Skeletal muscle cell (primary cell): ENCODE measurements at regions not wholly inside any gene's neighbourhood (a gene's known extent, or its start where the extent isn't known, plus 50 kb on each side); places are given as distances from the start of the nearest gene placed in this dataset.
"Not testable (repeated sequence)": the region's sequence is repeated elsewhere in the genome, so short reads cannot be mapped to it uniquely, and the experiment has no call there.

Experiments
- DNase-seq: peaks from one replicate; pipeline ENCODE4 v3.0.0-alpha.2; 2010; ENCODE audit warnings: low read depth
- H3K4me3 ChIP-seq: 2 replicates; pipeline ENCODE4 v1.5.1; 2011; ENCODE audit warnings: low read depth, mild to moderate bottlenecking, control low read depth, low read length, moderate library complexity

DNA sequence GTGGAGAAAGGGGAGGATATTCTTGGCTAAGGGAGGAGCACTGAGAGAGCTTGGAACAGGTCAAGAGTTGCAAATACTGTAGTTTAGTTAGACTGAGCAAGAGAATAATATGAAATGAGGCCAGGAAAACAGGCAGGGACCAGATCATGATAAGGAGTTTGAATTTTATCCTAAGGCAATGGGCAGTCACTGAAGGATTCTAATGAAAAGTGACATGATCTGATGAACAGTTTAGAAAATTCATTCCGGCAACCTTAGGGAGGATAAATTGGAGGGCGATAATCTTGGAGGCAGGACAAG, 276.1 kb downstream of the PLK2 start:
- DNase-seq: no peak
- H3K4me3 ChIP-seq: no peak overlapping the region

DNA sequence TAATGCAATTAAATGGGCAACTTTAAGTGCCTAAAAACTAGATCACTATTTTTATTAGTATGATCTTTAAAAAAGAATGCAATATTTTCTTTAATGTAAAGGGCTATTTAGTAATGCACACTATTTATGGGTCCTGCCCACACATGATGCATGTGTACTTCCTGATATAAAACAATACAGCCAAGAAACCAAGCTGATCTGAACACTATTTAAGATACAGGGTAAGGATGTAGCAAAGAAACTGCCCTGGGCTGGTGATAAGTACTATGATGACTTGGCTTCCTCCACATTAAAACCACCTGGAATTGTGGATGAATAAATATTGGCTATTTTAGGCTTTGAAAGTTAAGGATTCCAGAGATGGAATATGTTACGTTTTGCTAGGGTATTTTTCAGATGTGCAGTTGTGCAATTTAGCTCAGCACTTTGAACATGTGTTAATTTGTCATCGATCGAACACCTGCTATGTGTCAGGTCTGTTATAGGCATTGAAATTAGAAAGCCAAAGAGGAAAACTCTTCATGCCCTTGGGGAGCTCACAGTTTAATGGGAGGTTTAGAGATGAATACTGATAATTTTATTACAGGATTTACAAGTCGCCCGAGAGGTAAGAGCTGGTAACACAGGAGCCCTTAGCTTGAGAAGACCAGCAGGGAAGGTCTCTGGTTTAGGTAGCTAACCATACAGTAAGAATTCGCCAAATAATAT, 276.7 kb downstream of the PLK2 start:
- no peak overlapping the region for H3K4me3 ChIP-seq
- no peak for DNase-seq

DNA sequence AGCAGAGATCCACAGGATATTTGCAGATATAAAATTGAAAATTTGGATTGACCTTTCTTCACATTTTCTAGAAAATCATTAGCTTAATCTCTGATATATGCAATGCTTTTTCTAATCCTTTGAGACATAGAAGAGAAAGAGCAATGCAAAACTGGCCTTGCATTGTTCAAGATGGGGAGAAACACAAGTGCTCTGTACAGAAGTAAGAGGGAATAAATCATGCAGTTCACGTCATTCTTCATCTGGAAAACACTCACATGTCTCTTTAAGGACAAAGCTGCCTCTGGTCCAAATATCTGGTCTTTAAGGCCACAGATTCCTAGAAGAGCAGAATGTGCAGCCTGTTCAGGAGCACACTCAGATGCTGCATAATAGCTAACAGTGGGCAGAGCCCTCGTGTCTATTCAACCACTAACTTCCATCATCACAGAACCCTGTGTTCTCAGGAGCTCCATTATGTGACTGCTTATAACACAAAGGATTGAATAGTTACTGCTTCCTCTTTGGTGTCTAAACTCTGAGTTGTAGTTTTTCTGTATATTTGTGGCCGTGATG, 277.5 kb downstream of the PLK2 start:
- H3K4me3 ChIP-seq: no peak overlapping the region
- no peak for DNase-seq

DNA sequence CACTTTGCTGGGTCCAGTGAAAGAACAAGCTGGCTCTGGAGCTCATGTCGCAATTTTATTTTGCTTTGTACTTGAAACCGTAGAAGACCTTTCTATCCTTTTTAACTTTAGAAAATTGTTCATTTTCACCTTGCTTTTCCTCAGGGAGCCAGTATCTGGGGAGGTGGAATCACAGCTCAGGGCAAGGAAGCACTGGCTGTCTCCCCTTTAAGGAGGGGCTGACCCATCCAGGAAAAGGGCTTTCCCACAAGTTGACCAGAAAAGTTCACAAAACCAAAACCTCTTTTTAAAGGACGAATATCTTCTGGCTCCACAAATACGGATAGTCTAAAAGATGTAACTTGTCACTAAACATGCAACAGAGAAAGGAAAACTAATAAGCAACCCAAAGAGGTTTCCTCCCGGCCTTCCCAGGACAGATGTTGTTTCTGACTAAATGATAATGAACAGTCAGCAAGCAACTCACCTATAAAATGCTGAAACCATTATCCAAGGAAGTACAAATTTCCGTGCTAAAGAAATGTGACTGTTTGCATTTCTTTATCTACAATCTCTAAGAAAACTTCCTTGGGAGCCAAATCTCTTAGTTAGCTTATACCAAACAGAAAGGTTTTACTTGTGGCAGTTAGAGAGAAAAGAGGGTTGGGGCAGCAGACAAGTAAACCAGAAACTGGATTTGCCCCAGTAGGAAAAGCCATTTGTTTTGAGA, 278.2 kb downstream of the PLK2 start:
- DNase-seq: no peak

DNA sequence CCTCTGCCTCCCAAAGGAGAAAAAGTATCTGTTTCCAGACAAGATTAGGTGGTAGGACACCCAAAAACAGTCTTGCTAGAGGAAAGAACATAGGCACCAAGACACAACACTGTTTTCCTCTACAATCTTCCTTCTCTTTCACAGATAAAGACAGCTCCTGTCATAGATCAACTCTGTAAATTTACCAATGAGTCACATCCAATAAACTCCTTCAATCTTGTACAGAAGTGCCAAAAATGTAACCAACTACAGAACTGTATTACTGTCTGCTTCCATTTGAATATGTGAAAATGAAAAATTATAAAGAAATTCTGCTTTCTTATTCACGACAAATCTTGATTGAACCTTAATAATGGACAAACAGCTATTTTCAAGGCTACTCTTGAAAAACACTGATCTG, 286.9 kb downstream of the PLK2 start:
- H3K4me3 ChIP-seq: no peak overlapping the region
- DNase-seq: no peak

More for the DNA sequence above, 278.2 kb downstream of the PLK2 start:
- no peak overlapping the region for H3K4me3 ChIP-seq

DNA sequence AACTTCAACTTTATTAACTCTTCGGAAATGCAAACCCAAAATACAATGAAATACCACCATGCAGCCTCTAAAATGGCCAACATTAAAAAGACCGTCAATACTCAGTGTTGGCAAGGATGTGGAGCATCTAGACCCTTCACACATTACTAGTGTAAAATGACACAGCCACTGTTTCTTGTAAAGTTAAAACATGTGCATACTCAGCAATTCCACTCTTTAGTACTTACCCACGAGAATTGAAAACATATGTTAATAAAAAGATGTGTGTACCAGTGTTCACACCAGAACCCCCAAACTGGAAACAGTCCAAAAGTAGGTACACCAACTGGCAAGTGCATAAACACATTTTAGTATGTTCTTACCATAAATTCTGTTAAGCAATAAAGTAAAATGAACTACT, 294.7 kb downstream of the PLK2 start:
- no peak overlapping the region for H3K4me3 ChIP-seq
- DNase-seq: no peak

DNA sequence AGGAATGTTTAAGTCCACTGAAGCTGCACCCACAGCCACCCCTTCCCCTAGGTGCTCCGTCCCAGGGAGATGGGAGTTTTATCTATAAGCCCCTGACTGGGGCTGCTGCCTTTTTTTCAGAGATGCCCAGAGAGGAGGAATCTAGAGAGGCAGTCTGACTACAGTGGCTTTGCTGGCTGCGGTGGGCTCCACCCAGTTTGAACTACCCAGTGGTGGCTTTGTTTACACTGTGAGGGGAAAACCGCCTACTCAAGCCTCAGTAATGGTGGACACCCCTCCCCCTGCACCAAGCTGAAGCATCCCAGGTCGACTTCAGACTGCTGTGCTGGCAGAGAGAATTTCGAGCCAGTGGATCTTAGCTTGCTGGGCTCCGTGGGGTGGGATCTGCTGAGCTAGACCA, 298.0 kb downstream of the PLK2 start:
- not testable (repeated sequence) for H3K4me3 ChIP-seq, DNase-seq

DNA sequence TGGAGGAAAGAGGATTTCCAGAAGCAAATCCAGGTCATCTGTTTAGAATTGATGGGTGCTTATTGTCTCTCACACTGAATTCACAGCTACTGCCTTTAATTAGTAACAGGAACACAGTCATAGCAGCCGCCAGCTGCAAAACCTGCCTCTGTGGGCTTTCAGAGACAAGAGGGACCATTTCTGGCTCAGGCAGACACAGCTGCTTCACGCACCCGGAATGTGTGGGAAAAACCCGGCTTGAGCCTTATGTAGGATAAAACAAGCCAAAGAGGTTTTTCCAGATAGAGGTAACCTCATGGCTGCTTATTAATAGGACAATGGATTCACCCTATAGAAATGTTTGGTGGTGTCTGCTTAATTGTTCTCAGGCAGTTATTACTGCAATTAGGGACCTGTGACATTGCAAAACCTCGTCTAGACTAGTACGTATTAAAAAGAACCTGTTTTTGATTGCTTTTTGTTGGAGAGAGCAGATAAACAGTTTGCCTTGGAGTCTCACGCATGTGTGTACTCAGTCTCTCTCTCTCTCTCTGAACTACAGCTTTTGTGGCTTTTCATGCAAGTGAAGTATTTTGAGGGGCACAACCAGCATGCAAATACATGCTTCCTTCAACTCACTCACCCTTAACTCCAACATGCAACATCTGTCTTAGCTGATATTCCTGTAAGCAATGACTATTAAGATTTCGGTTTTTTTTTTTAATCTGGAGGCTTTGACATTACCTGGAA, 302.7 kb downstream of the PLK2 start:
- DNase-seq: peak; percentile 58

DNA sequence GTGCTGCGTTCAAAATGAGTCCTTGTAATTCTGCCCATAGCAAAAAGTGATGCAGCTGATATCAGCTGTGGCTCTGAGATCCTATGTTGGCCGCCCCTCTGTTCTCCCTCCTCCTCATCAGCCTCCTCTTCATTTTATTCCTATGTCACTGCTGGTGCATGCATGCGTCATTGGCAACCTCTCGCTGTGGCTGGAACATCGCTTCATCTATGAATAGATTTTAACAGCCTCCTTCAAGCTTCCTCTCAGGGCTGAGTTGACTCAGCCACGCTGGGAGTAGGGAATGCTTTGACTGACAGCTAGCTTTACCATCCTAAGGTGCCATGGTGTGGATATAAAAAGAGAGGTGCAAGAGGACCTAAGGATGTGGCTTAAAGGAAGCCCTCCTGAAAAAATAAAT, 303.5 kb downstream of the PLK2 start:
- DNase-seq: peak; percentile 77
- H3K4me3 ChIP-seq: no peak overlapping the region

More for the DNA sequence above, 302.7 kb downstream of the PLK2 start:
- H3K4me3 ChIP-seq: no peak overlapping the region

DNA sequence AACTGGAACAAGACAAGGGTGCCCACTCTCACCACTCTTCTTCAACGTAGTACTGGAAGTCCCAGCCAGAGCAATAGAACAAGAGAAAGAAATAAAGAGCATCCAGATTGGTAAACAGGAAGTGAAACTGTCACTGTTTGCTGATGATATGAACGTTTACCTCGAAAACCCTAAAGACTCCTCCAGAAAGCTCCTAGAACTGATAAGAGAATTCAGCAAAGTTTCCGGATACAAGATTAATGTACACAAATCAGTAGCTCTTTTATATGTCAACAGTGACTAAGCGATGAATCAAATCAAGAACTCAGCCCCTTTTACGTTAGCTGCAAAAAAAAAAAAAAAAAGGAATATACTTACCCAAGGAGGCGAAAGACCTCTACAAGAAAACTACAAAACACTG, 306.6 kb downstream of the PLK2 start:
- no peak for DNase-seq
- H3K4me3 ChIP-seq: no peak overlapping the region

DNA sequence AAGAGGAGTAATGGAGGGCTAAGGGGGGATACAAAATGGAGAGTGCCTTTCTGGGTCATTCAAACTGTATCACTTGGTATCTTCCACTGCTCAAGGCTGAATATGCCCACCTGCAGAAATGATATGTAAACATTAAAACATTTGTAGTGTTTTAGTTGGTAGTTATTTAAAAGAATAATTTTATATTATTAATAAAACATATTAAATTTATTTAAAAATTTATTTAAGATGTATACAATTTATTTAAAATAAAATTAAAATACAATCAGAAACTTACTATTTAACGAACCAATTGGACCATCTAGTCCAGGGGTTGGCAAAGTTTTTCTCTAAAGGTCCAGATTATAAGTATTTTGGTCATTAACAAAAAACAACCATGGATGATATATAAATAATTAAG, 308.5 kb downstream of the PLK2 start:
- no peak for DNase-seq
- no peak overlapping the region for H3K4me3 ChIP-seq

DNA sequence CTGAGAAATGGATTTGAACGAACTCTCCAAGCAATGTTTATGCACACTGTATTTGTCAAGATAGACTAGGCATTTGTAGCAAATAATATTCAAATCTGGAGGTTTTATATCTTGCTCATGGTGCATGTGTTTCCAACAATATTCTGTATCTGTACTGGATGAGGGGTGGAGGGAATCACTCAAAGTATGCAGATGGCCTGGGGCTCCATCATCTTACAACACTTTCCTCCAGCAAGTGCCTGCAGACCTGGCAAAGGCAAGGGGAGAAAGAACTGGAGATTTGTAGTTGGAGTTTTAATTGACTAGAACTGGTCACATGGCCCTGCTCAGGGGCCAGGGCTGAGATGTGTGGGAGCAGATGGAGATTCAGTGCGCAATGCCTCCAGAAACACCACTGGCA, 309.0 kb downstream of the PLK2 start:
- DNase-seq: no peak

DNA sequence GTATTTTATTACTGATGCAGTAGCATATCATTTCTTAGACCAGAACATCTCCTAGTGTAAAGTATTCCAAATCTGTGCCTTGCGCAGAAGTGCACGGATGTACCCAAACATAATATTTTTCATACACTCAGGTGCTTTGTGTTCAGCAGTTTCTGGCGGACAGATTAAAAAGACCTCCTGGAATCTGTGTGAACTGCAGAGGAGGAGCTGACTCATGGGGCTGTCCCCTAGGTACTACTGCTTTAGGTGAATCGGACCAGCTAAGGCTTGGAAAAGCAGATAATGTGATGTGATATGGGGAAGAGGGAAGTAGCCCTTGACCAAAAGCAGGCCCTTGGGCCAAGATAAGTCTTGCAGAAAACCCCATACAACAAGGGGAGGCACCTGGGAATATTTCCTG, 310.1 kb downstream of the PLK2 start:
- no peak overlapping the region for H3K4me3 ChIP-seq
- no peak for DNase-seq

More for the DNA sequence above, 309.0 kb downstream of the PLK2 start:
- no peak overlapping the region for H3K4me3 ChIP-seq

DNA sequence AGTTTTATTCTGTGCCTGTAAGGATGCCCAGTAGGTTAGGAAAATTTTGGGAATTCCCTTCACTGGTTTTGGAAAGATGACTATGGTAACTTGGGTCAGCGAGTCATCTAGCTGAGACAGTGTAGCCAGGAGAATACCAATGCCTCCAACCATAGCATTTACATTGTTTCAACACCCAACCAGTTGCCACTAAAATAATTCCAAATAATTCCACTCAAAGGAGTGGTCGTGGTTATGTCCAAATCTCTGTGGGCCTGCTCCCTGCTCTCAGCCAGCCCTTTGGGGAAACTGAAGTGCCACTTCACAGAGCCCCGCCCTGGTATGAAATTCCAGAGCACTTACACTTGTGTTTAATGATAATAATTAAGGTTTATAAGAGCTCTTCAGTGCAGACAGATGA, 310.5 kb downstream of the PLK2 start:
- DNase-seq: no peak
- H3K4me3 ChIP-seq: no peak overlapping the region

DNA sequence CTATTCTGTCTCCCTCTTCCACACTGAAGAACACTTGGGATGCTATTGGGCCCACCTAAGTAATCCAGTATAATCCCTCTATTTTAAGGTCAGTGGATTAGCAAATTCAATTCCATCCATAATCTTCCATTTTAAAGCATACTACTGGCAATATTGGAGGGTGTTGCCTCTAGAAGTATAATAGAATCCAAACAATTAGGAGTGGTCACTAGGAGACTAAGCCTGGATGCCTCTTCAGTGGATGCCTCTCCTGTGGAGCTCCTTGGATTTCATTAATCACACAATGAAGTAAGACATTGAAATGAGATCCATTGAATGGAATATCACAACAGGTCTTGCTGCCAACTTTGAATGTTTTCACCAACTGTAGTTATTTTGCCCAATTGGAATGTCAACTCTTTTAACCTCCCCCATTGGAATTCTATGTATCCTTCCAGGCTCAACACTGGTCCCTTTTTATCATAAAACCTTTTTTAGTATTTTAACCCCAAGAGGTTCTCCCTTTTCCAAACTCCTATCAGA, 311.6 kb downstream of the PLK2 start:
- H3K4me3 ChIP-seq: no peak overlapping the region
- DNase-seq: no peak

DNA sequence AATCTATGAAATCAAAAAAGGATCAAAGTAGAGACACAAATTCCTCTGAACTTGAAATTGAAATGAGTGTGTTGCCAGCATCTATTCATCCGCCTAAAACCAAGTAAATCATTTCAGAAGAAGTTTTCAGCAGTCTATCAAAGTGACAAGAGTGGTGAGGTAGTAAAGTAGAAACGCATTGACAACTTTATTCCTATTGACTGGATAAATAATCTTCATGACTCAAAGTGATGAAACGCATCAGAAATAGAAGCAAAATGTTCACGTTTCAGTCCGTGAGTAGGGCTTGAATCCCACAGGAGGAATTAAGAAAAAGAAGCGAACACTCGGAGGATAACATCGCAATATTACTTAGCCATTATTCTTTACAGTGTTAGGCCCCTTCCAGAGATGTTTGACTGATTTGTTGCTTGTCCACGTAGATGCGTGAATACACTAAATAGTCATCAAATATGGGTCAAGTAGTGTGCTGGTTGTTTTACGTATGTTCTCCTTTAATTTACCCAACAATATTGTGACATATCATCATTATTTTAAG, 314.4 kb downstream of the PLK2 start:
- H3K4me3 ChIP-seq: no peak overlapping the region
- DNase-seq: no peak

DNA sequence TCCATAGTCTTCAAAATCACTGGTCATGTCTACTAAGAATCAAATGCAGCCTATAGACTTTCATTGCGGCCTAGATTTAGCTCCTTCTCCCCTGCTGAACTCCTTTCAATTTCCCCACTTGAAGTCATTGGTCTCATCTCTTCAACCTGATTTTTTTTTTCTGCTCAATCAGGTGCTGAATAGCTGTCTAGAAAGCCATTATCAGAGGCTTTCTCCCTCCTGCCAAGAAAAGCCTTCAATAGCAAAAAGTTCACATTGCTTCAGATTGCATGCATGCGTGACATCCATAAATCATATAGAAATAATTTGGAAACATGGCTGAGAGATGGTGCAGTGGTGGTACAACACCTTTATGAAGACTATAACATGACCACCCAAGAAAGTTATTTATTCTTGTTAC, 316.2 kb downstream of the PLK2 start:
- no peak overlapping the region for H3K4me3 ChIP-seq

DNA sequence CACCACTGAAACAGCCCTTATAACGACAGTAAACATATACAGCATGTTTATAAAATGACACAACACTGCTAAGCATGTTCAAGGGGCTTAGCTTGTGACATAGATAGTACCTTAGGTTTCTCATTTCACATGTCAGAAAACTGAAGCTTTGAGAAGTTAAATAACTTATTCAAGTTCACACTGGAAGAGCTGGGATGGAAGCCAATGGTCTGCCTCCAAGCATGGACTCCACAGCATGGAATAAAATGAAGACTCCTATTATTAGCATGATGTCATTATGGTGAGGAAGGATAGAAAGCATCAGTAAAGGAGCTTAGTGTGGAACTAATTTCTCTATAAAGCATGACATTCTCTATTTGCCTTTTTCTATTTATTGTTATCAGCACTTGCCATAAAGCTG, 316.7 kb downstream of the PLK2 start:
- DNase-seq: no peak

More for the DNA sequence above, 316.2 kb downstream of the PLK2 start:
- DNase-seq: no peak

DNA sequence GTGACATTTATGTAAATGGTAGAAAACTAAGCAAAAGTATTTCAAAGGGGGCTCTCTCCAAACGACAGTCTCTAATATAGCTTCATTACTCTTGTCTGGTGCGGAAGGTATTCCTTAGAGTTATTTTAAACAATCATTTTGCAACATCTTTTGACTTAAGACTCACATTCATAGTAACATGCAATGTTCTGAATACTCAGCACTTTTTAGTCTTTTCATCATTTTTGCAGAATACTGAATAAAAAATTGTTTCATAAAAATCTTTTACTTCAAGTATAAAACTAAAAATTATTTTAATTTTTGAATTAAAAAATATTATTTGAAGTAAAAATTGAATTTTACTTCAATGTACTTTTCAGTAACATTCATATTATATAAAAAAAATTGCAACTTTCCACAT, 321.1 kb downstream of the PLK2 start:
- no peak overlapping the region for H3K4me3 ChIP-seq
- no peak for DNase-seq

More for the DNA sequence above, 316.7 kb downstream of the PLK2 start:
- H3K4me3 ChIP-seq: no peak overlapping the region

DNA sequence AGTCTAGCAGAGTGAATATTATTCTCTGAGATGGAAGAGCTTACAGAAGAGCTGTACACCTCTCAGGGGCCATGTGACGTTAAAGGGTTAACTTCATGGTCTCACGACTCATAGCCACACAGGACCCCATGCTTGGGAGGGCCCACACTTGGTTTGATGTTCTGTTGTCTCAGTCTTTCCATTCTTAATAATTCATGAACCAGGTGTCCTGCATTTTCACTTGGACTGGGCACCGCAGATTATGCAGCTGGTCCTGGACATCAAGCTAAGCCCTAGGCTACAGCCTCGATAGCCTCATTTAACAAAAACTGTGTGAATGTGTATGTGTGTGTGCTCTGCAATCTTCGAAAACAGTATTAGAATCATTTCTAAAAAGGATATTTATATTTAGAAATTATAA, 323.5 kb downstream of the PLK2 start:
- DNase-seq: no peak
- H3K4me3 ChIP-seq: no peak overlapping the region
